ENCODE measurements at regions not wholly inside any gene's neighbourhood (a gene's known extent, or its start where the extent isn't known, plus 50 kb on each side); places are given as distances from the start of the nearest gene placed in this dataset.

DNA sequence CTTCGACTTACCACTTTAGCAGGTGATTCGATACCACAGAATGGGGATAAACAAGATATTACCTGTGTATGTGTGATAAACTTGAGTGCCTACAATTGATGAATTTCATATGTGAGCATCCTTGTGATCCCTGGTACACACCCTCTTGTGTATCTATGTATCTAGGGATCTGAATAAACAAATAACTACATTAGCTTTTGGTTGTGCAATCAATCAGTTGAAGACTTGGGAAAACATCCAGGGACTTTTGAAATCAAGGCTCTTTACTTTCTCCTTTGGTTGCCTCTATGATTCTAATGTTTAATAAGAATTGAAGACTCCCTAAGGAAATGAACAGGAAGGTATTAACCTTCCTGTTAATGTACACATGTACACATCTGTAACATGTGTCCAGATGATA, 97.3 kb upstream of the DCC start:
- FAIRE-seq = no peak
- DNase-seq (ENCODE audit: extremely low read depth in 1 of 4, low spot score in 3 of 4) = no peak
- 5% methylated on average over 2 of the region's 2 CpGs for WGBS (ENCODE audit: insufficient coverage, low coverage, missing lambda C conversion rate)
- no TSS peak for BruUV-seq (replicated peaks)
- Histone ChIP-seq H3K4me3 (no peak overlapping the region), H2AFZ (ENCODE audit: low read depth, low read length) (no peak overlapping the region), H3K79me2 (ENCODE audit: control insufficient read depth, insufficient read depth, low read length) (no peaks in the 10 kb centered on the region), H3K4me2 (ENCODE audit: insufficient read depth, low read length) (no peak overlapping the region), H3K27me3 (ENCODE audit: control insufficient read depth in 2 of 2, insufficient read depth in 2 of 2, low read length in 2 of 2) (no peaks in the 10 kb centered on the region), H3K4me1 (replicated peaks in 1 of 2; ENCODE audit: control insufficient read depth in 2 of 2, insufficient read depth in 2 of 2, low read length in 2 of 2) (no peaks in the 10 kb centered on the region), H3K9ac (ENCODE audit: insufficient read depth in 1 of 2, low read depth in 2 of 2, low read length in 2 of 2) (no peak overlapping the region), H3K36me3 (ENCODE audit: control insufficient read depth, insufficient read depth, low read length) (no peaks in the 10 kb centered on the region), H4K20me1 (replicated peaks; ENCODE audit: control insufficient read depth, insufficient read depth, low read length) (no peaks in the 10 kb centered on the region), H3K27ac (ENCODE audit: extremely low read depth, low read depth, low read length) (no peak overlapping the region), H3K9me3 (replicated peaks; ENCODE audit: control insufficient read depth, insufficient read depth, low read depth, low read length) (no peaks in the 10 kb centered on the region), H3K9me1 (ENCODE audit: control insufficient read depth, insufficient read depth, low read length) (no peaks in the 10 kb centered on the region)
- no peak for TF ChIP-seq ILK (tag; IDR thresholded peaks at IDR 0.05; ENCODE audit: borderline replicate concordance, low read depth)
- TF ChIP-seq, protein P1, sequence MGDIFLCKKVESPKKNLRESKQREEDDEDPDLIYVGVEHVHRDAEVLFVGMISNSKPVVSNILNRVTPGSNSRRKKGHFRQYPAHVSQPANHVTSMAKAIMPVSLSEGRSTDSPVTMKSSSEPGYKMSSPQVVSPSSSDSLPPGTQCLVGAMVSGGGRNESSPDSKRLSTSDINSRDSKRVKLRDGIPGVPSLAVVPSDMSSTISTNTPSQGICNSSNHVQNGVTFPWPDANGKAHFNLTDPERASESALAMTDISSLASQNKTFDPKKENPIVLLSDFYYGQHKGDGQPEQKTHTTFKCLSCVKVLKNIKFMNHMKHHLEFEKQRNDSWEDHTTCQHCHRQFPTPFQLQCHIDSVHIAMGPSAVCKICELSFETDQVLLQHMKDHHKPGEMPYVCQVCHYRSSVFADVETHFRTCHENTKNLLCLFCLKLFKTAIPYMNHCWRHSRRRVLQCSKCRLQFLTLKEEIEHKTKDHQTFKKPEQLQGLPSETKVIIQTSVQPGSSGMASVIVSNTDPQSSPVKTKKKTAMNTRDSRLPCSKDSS (IDR thresholded peaks at IDR 0.05; ENCODE audit: low read depth, partially characterized antibody) = no peak
- TF ChIP-seq, protein P2, sequence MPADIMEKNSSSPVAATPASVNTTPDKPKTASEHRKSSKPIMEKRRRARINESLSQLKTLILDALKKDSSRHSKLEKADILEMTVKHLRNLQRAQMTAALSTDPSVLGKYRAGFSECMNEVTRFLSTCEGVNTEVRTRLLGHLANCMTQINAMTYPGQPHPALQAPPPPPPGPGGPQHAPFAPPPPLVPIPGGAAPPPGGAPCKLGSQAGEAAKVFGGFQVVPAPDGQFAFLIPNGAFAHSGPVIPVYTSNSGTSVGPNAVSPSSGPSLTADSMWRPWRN (IDR thresholded peaks at IDR 0.05; ENCODE audit: low read depth) = no peak
- TF ChIP-seq, protein P3, sequence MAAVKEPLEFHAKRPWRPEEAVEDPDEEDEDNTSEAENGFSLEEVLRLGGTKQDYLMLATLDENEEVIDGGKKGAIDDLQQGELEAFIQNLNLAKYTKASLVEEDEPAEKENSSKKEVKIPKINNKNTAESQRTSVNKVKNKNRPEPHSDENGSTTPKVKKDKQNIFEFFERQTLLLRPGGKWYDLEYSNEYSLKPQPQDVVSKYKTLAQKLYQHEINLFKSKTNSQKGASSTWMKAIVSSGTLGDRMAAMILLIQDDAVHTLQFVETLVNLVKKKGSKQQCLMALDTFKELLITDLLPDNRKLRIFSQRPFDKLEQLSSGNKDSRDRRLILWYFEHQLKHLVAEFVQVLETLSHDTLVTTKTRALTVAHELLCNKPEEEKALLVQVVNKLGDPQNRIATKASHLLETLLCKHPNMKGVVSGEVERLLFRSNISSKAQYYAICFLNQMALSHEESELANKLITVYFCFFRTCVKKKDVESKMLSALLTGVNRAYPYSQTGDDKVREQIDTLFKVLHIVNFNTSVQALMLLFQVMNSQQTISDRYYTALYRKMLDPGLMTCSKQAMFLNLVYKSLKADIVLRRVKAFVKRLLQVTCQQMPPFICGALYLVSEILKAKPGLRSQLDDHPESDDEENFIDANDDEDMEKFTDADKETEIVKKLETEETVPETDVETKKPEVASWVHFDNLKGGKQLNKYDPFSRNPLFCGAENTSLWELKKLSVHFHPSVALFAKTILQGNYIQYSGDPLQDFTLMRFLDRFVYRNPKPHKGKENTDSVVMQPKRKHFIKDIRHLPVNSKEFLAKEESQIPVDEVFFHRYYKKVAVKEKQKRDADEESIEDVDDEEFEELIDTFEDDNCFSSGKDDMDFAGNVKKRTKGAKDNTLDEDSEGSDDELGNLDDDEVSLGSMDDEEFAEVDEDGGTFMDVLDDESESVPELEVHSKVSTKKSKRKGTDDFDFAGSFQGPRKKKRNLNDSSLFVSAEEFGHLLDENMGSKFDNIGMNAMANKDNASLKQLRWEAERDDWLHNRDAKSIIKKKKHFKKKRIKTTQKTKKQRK (IDR thresholded peaks at IDR 0.05; ENCODE audit: borderline replicate concordance, low read depth, low read length) = no peak
- ChIA-PET CTCF (ENCODE audit: low intra/inter-chr PET ratio) (no interaction called here), POLR2A (no interaction called here)
- no peak for ATAC-seq
- in situ Hi-C loops (cut with MboI) (no loop called here), intact Hi-C loops (cut with micrococcal nuclease) (no loop called here)

Data from K562 (cell line).